Breast epithelium (tissue), 3 donors: ENCODE measurements at regions not wholly inside any gene's neighbourhood (a gene's known extent, or its start where the extent isn't known, plus 50 kb on each side); places are given as distances from the start of the nearest gene placed in this dataset.
A peak's percentile ranks its signal among the peaks of the same experiment; 100 is the strongest.

ENCODE experiments used
- POLR2A ChIP-seq: fragments of 450-650 bp; IDR thresholded peaks from one replicate; pipeline ENCODE4 v1.6.1; 2016; ENCODE audit warnings: antibody characterized with exemption, mild to moderate bottlenecking, moderate library complexity
- POLR2AphosphoS5 ChIP-seq, 3 donors: sonication (generic); formaldehyde crosslinking; IDR thresholded peaks; one replicate each; pipeline ENCODE4 v1.6.1; 2017; ENCODE audit warnings: antibody characterized with exemption in 3 of 3

GRCh38 chr5:116652903-116653302 is 78.3 kb upstream of the SEMA6A start:
- TF ChIP-seq POLR2AphosphoS5 (IDR thresholded peaks at IDR 0.05) = peak in 1 of 3 donors; percentile 50
- no peak for TF ChIP-seq POLR2A
